ENCODE measurements at regions not wholly inside any gene's neighbourhood (a gene's known extent, or its start where the extent isn't known, plus 50 kb on each side); places are given as distances from the start of the nearest gene placed in this dataset.

DNA sequence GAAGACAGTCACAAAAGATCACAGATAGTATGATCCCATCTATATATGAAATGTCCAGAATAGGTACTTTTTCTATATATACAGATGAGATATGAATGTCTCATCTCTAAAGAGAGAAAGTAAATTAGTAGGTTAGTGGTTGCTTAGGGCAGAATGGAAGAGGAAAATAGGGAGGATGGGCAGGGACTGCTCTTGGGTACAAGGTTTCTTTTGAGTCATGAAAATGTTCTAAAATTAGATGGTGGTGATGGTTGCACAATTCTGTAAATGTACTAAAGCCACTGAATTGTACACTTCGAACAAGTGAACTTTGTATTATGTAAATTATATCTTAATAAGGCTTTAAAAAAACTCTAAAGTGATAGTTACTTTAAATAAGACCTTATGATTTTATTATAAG lies 59.6 kb upstream of the GRAMD2B start:
- DNase-seq (no peak), ATAC-seq (no peak)
- Mint-ChIP-seq H3K27ac (no peak overlapping the region), H3K36me3 (no peaks in the 10 kb centered on the region), H3K27me3 (no peaks in the 10 kb centered on the region), H3K4me3 (no peak overlapping the region), H3K9me3 (no peaks in the 10 kb centered on the region), H3K4me1 (peaks cover 0 to 6% (median 0%) of the 10 kb centered on the region in 4 donors)
- POLR2A ChIA-PET, result no interaction called here

DNA sequence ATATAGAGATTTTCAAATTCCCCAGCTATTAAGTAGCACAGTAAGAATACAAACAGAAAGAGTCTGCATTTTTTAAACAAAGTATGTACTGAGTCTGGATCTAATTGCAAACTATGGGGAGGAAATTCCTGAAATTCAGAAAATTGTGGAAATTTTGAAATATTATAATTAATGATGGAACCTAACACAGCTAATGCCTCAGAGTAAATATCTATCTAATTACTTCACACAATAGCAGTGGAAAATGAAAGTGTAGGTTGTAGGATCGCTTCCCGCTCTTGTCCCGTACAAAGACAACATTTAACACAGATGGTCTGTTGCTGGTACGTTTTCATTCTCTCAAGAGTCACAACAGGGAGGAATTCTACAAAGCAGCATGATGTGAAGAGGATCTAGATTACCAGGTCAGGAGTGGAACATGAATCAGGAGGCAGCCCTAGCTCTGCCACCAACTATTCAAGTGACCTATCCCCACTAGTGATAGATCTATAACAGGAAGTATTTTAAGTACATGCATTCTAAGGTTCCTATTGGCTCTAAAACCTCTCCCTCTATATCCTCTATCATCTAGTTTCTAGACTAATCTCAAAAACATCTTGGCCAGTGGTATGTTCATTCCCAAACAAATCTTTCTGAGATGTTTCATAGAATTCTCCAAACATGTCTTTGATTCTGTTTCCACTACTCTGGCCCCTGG lies 58.9 kb upstream of the GRAMD2B start:
- H3K27me3 Mint-ChIP-seq, result no peaks in the 10 kb centered on the region
- H3K36me3 Mint-ChIP-seq, result no peaks in the 10 kb centered on the region
- POLR2A ChIA-PET, result no interaction called here
- no peaks in the 10 kb centered on the region for H3K9me3 Mint-ChIP-seq
- no peak overlapping the region for H3K4me3 Mint-ChIP-seq
- DNase-seq (no peak), ATAC-seq (no peak)
- H3K27ac Mint-ChIP-seq, result no peak overlapping the region
- H3K4me1 Mint-ChIP-seq, result peaks cover 0 to 5% (median 0%) of the 10 kb centered on the region in 4 donors

DNA sequence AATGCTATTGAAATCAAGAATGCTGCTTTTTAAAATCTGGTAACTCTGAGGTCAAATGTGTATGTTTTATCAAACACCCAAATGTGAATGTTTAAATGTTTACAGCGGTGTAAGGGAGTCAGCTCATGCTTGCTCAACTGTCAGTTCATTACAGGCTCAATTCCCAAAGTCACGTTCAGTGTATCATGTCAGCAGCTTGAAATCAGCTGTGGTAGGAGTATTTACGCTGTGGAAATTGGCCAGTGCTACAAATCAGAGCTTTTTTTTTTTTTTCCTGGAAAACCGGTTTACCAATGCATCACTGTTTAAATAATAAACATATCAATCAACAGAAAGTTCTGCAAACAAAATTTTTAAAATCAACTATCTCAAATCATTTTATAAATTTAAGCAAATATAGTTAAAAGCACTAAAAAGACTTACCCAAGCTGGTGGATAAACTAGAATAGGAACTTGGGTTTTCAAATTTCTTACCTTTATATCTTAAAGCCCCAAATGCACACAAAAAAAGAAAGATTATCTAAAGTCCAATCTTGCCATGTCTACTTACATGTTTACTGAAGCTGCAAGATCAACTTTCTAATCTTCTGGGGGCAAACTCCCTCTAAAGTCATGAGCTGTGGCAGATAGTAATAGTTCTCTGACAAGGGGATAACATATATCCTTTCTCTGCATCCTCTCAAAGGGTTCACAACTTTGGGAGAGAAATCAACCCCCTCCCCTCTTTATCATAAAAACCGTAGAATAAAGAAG lies 57.6 kb upstream of the GRAMD2B start:
- no peak for ATAC-seq
- POLR2A ChIA-PET, result no interaction called here
- Mint-ChIP-seq H3K27ac (no peak overlapping the region), H3K27me3 (no peaks in the 10 kb centered on the region), H3K4me3 (no peak overlapping the region), H3K9me3 (no peaks in the 10 kb centered on the region), H3K36me3 (no peaks in the 10 kb centered on the region), H3K4me1 (peaks cover 0 to 2% (median 0%) of the 10 kb centered on the region in 4 donors)
- DNase-seq, result no peak

DNA sequence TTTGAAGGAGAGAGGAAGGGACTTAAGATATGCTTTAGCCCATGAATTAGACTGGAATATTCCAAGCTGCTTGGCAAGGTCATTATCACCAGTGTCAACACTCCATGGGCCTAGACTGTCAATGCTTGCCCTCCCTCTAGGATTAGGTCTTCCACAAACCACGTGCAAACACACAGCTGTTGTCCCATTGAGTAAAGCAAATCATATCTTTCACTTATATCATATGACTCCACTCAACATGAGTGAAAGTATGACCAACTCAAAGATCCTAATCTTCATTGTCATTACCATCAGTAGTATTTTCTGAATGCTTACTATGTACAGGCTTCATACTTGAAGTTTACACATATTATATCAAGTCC lies 57.0 kb upstream of the GRAMD2B start:
- POLR2A ChIA-PET, result no interaction called here
- H3K4me3 Mint-ChIP-seq, result no peak overlapping the region

DNA sequence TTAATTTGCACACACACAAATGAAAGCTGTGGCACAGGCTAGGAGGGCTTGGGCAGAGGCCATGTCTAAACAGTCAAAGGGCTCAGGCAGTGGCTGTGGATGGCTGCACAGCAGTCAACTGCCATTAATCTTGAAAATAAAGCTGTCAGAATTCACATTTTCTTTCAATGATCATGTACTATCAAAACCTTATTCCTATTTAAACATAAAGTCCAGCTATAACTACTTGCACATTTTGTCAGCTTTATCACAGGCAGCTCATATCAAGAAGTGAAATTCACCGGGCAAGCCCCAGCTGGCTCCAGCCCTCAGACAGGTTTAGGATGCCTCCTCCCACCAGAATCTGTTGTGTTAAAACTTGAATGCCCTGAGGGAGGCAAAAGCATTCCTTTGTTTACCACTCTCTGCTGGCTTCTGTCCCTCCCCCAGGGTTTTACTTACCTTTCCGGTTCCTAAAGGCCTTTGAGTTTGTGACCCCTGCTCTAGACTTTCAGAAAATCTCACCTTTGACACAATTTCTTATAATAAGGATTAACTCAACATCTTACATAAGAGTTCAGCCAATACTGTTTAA lies 54.9 kb upstream of the GRAMD2B start:
- Mint-ChIP-seq H3K36me3 (no peaks in the 10 kb centered on the region), H3K4me1 (peaks cover 0 to 2% (median 1%) of the 10 kb centered on the region in 4 donors), H3K4me3 (no peak overlapping the region), H3K27me3 (no peaks in the 10 kb centered on the region), H3K27ac (peak overlapping the region in 1 of 10 donors; percentile 20), H3K9me3 (no peaks in the 10 kb centered on the region)
- no peak for ATAC-seq
- POLR2A ChIA-PET, result no interaction called here
- DNase-seq, result no peak

More for the DNA sequence above, 57.0 kb upstream of the GRAMD2B start:
- Mint-ChIP-seq H3K9me3 (no peaks in the 10 kb centered on the region), H3K27me3 (no peaks in the 10 kb centered on the region), H3K4me1 (peaks cover 0 to 2% (median 0%) of the 10 kb centered on the region in 4 donors), H3K36me3 (no peaks in the 10 kb centered on the region), H3K27ac (no peak overlapping the region)
- DNase-seq (no peak), ATAC-seq (no peak)

DNA sequence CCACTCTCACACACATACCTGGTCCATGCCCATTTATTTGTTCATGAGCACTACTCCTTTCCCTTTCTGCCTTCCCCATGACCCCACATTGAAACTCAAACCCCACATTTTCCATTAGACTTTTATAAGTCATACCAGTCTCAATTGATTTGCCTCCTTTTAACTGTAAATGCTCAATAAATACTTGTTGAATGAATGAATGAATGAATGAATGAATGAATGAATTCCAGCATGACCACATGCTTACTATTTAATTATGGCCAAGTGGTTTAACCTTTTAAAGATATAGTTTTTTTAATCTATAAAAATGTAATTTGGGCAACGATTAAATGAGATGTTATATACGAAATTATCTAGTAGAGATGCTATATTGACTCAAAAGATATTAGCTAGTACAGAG lies 54.1 kb upstream of the GRAMD2B start:
- H3K4me1 Mint-ChIP-seq, result peaks cover 2 to 10% (median 8%) of the 10 kb centered on the region in 4 donors
- no peak for DNase-seq
- no peak overlapping the region for H3K27ac Mint-ChIP-seq
- no peaks in the 10 kb centered on the region for H3K27me3 Mint-ChIP-seq
- H3K4me3 Mint-ChIP-seq, result no peak overlapping the region
- POLR2A ChIA-PET, result no interaction called here
- H3K9me3 Mint-ChIP-seq, result no peaks in the 10 kb centered on the region
- no peaks in the 10 kb centered on the region for H3K36me3 Mint-ChIP-seq
- ATAC-seq, result no peak

DNA sequence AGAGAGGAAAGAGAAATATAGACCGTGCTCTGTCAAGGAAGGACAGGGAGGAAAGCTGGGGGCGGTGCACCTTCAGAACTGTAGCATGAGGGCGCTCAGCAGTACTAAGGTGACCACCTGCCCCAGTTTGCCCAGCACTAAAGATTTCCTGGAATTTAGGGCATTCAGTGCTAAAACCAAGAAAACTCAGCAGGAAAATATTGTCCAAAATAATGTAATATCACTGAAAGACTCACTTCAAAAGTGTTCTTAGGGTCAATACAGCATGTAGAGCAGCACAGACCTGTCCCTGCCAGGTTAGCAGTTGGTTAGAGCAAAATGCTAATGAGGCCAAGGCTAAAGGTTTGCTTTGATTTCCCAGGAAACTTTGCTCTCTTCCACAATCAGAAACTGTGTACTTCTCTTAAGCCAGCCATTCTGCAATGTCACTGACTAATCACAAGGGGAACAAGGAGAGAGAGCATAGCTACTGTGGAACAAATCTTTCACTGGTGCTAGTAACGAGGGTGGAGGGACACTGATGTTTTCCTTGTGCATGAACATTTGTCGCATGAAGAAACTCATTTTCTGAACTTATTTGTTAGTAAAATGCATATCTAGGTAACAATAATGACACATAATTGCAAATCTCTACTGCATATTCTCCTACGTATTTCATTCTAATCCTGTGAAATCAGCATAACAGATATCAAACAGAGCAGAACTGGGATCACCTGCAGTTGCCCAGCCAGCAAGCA lies 53.0 kb upstream of the GRAMD2B start:
- POLR2A ChIA-PET, result no interaction called here
- H3K27ac Mint-ChIP-seq, result peak overlapping the region in 1 of 10 donors; percentile 54
- peaks cover 2 to 17% (median 13%) of the 10 kb centered on the region in 4 donors for H3K4me1 Mint-ChIP-seq
- no peaks in the 10 kb centered on the region for H3K36me3 Mint-ChIP-seq
- no peaks in the 10 kb centered on the region for H3K9me3 Mint-ChIP-seq
- no peak for DNase-seq
- no peak overlapping the region for H3K4me3 Mint-ChIP-seq
- H3K27me3 Mint-ChIP-seq, result no peaks in the 10 kb centered on the region
- no peak for ATAC-seq

DNA sequence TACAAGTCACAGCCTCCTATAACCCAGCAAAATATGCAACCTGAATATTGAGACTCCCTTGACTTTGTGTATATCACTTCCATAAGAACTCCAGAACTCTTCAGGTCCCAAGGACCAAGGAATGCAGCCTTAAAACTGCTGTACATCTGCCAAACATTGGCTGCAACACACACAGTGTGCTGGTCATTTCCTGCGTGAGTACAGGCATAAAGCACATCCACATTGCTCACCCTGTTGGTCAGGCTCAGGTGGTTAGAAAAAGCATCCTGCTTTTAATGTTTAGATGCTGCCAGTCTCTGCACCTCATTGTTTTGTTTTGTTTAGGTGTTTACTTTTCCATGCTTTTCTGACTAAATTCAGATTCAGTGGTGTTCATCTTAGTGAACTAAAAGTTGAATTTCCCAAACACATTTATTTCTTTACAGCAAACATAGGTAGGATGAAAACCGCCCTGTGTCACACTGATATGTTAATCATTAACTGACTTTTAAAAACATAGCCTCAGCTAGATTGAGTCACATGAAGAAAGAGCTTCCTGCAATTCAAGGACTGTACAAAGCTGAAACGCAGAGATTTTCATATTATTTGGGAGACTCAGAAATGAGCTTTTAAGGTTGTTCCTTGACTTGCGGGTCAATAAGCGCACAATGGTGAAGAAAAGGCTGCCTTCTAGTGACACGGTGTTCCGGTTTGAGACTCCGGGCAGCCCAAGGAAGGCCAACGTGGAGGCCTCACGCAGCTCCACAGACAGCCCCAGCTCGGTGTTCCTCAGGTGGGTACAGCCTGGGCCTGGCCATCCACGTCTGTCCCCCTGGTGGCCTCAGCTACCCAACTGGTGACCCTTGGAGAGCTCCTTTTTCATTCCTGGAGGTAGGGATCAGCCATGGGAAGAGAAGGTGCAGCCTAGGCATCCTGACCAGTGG lies 52.2 kb upstream of the GRAMD2B start:
- Mint-ChIP-seq H3K9me3 (no peaks in the 10 kb centered on the region), H3K4me1 (peaks cover 2 to 17% (median 14%) of the 10 kb centered on the region in 4 donors), H3K27me3 (no peaks in the 10 kb centered on the region), H3K27ac (no peak overlapping the region), H3K36me3 (no peaks in the 10 kb centered on the region), H3K4me3 (no peak overlapping the region)
- DNase-seq (no peak), ATAC-seq (no peak)
- POLR2A ChIA-PET, result no interaction called here

DNA sequence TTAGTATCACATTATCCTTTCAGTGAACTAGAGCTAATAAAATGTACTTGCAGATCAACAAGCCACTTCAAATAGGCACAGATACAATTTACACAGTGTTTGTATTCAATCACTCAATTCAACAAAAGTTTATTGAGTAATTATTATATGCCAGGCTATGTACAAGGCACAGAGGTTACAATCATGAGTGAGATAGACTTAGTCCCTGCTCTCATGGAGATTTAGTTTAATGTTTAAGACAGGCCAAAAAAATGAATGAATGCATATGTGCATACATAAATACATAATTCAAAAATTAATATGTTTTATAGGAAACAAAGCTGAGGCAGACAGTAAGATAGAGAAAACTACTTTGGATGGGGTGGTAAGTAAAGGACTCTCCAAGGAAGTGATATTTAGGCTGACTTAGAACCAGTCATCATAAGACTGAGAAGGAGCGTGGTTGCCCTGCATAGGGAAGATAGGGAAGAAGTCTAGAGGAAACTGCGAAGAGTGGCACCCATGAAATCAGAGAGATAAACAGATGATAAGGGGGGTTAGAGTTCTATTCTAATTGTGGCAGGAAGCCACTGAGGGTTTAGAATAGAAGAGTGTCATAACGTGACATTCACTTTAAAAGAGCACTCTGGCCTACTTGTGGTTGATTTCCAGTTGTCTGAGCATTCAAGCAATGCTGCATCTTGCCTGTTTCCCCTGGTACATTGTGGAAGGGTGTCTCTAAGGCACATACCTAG lies 49.7 kb upstream of the GRAMD2B start:
- POLR2A ChIA-PET, result no interaction called here
- Mint-ChIP-seq H3K36me3 (no peaks in the 10 kb centered on the region), H3K27me3 (no peaks in the 10 kb centered on the region), H3K9me3 (no peaks in the 10 kb centered on the region), H3K4me3 (peak overlapping the region in 6 of 10 donors; percentile 0 to 58 (median 18)), H3K27ac (peak overlapping the region in 9 of 10 donors; percentile 53 to 90 (median 81)), H3K4me1 (peaks cover 5 to 22% (median 16%) of the 10 kb centered on the region in 4 donors)
- ATAC-seq (peak; percentile 85 to 95), DNase-seq (peak in 4 of 10 donors; percentile 11 to 63 (median 40))
